ENCODE measurements at regions not wholly inside any gene's neighbourhood (a gene's known extent, or its start where the extent isn't known, plus 50 kb on each side); places are given as distances from the start of the nearest gene placed in this dataset.

DNA sequence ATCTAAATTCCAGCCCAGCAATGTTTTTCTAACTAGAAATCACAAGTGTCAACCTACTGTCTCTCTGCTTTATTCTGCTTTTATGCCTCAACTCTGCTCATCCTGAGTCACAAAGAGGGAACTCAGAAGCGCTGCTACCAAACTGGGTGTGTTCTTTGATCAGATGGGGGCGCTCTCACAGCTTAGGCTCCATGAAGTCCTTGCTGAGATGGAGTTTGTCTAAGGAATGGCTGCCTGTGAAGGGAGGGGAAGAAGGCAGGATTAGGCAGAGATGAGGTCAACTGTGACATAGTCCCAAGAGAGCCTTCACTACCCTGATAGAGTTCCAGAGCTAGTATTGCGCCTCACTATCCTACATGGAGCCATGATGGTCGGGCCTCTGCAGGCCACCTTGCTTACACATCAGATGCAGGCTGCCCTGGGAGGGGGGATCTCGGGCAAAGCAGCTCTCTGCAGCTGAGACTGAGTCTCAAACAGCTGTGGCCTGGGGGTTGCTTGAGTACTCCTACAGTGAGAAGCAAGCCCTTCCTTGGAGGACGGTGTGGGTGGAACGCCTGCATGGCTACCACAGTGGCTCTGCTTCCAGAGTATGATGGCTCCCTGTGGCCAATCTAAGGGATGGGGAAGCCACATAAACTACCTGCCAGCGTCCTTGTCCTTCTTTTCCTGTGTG lies 219.9 kb downstream of the CCNG2 start:
- TF ChIP-seq, protein P1, sequence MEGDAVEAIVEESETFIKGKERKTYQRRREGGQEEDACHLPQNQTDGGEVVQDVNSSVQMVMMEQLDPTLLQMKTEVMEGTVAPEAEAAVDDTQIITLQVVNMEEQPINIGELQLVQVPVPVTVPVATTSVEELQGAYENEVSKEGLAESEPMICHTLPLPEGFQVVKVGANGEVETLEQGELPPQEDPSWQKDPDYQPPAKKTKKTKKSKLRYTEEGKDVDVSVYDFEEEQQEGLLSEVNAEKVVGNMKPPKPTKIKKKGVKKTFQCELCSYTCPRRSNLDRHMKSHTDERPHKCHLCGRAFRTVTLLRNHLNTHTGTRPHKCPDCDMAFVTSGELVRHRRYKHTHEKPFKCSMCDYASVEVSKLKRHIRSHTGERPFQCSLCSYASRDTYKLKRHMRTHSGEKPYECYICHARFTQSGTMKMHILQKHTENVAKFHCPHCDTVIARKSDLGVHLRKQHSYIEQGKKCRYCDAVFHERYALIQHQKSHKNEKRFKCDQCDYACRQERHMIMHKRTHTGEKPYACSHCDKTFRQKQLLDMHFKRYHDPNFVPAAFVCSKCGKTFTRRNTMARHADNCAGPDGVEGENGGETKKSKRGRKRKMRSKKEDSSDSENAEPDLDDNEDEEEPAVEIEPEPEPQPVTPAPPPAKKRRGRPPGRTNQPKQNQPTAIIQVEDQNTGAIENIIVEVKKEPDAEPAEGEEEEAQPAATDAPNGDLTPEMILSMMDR (IDR thresholded peaks at IDR 0.05), result no peak
- TF ChIP-seq POLR2AphosphoS5 (IDR thresholded peaks at IDR 0.05; ENCODE audit: insufficient read depth in 1 of 2, low read depth in 1 of 2), result no peak
- TF ChIP-seq POLR2A (IDR thresholded peaks at IDR 0.05), result no peak
- intact Hi-C loops (cut with DNase I), result no loop called here
- no peaks in the 10 kb centered on the region for H3K9me3 ChIP-seq
- no peaks in the 10 kb centered on the region for H3K4me1 ChIP-seq
- no peak for DNase-seq (ENCODE audit: extremely low spot score in 2 of 2)
- no peak overlapping the region for H3K4me3 ChIP-seq
- H3K27ac ChIP-seq, result no peak overlapping the region
- no peaks in the 10 kb centered on the region for H3K27me3 ChIP-seq
- H3K36me3 ChIP-seq, result no peaks in the 10 kb centered on the region

DNA sequence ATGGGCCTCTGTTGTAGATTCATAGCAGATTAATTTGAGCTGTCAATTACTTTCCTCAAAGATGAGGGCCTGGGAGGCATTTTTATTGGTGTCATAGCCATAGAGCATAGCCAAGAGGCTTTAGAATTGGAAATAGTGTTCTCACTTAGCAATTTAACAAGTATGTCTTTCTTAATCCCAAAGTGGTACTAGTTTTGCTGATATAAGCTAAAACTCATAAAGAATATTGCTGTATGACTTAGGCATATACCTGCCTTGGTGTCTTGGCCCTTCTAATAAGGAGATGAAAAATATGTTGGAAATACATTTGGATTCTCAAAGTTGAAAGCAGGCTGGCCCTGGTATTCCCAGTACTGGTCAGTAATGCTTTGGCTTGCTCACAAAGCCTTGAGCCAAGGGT lies 221.5 kb upstream of the CXCL13 start:
- no peaks in the 10 kb centered on the region for H3K27me3 ChIP-seq
- H3K27ac ChIP-seq, result no peak overlapping the region
- H3K4me1 ChIP-seq, result no peaks in the 10 kb centered on the region
- no peak overlapping the region for H3K4me3 ChIP-seq
- TF ChIP-seq, protein P1 (IDR thresholded peaks at IDR 0.05), result no peak
- TF ChIP-seq POLR2A (IDR thresholded peaks at IDR 0.05), result no peak
- TF ChIP-seq POLR2AphosphoS5 (IDR thresholded peaks at IDR 0.05; ENCODE audit: insufficient read depth in 1 of 2, low read depth in 1 of 2), result no peak
- no peak for DNase-seq (ENCODE audit: extremely low spot score in 2 of 2)
- no peaks in the 10 kb centered on the region for H3K9me3 ChIP-seq
- intact Hi-C loops (cut with DNase I), result no loop called here
- no peaks in the 10 kb centered on the region for H3K36me3 ChIP-seq

DNA sequence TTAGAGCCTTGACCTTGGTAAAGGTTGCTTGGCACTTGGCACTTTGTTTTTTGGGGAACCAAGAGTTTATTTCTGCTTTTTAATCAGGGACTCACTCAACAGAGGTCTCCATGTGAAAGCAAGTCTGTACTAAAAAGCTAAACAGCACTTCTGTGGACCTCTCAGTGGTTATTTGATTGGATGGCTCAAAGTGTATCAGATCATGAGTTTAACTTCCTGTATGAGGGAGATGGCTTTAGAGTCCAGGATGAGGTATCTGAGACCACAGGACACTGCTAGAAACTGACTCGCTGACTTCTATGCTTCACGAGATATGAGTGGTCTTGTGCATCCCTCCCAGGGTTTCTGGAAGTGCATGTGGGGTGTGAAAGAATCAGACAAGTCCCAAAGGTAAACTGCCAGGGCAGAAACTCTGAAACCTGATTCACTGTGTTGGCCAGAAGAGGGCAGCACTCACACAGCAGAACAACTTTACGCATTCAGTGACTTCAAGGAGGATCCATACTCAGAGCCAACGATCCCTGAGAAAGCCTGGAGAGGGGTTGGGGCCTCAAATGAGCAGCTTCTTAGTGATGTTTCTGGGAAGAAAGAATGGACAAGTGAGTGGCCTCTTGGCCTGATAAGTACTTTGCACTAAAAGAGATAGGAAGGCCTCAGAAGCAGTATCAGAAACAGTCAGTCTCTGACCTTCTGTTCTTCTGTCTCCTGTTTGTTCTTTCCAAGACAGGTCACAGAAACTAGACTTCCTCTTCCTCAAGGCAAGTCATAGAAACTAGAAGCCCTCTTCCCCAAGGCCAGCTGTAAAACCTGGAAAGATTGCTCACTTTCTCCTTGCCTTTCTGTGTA lies 220.3 kb upstream of the CXCL13 start:
- no peak overlapping the region for H3K4me3 ChIP-seq
- no peaks in the 10 kb centered on the region for H3K4me1 ChIP-seq
- no peaks in the 10 kb centered on the region for H3K36me3 ChIP-seq
- H3K27me3 ChIP-seq, result no peaks in the 10 kb centered on the region
- no peaks in the 10 kb centered on the region for H3K9me3 ChIP-seq
- intact Hi-C loops (cut with DNase I), result no loop called here
- H3K27ac ChIP-seq, result no peak overlapping the region
- TF ChIP-seq POLR2AphosphoS5 (IDR thresholded peaks at IDR 0.05; ENCODE audit: insufficient read depth in 1 of 2, low read depth in 1 of 2) (no peak), POLR2A (IDR thresholded peaks at IDR 0.05) (no peak)
- TF ChIP-seq, protein P1 (IDR thresholded peaks at IDR 0.05), result peak; percentile 62 to 86 (median 76)
- DNase-seq (ENCODE audit: extremely low spot score in 2 of 2), result no peak

DNA sequence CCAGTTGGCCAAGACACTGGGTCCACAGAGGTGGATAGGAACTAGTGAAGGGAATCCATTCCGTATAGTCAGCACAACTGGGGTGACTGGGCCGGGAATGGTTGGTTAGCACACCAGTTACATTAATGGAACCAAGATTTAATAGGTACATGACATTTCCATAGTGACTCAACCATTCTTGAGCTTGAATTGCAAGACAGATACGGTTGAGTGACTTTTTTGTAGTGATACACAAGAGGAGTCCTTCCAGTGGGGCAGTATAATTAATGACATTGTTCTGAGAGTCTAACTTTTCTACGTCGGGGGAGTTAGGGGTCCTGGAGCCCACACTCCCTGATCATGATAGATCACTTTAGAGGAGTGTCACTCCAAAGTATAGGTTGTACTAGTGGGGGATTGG lies 211.6 kb upstream of the CXCL13 start:
- DNase-seq (ENCODE audit: extremely low spot score in 2 of 2), result no peak
- H3K36me3 ChIP-seq, result no peaks in the 10 kb centered on the region
- H3K4me1 ChIP-seq, result no peaks in the 10 kb centered on the region
- TF ChIP-seq POLR2A (IDR thresholded peaks at IDR 0.05) (no peak), POLR2AphosphoS5 (IDR thresholded peaks at IDR 0.05; ENCODE audit: insufficient read depth in 1 of 2, low read depth in 1 of 2) (no peak)
- TF ChIP-seq, protein P1 (IDR thresholded peaks at IDR 0.05), result no peak
- no peak overlapping the region for H3K4me3 ChIP-seq
- H3K9me3 ChIP-seq, result no peaks in the 10 kb centered on the region
- H3K27ac ChIP-seq, result no peak overlapping the region
- no peaks in the 10 kb centered on the region for H3K27me3 ChIP-seq
- intact Hi-C loops (cut with DNase I), result no loop called here

DNA sequence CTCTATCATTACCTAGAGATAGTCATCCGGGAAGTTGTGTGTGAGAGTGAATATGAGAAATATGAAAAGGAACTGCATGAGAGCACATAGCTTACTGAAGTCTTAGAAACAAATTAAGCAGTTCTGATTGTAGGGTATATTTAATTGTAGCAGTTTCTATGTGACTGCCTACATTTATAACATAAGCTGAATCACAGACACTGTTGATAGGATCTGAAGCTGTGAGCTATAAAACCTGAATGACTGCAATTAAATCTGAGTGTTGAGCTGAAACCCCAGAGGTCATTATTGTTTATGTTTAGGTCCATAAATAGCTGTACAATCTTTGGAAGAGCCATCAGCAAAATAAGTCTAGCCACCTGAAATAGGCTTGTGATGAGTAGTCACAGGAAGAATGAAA lies 210.1 kb upstream of the CXCL13 start:
- Histone ChIP-seq H3K36me3 (no peaks in the 10 kb centered on the region), H3K27ac (no peak overlapping the region), H3K9me3 (no peaks in the 10 kb centered on the region), H3K4me3 (no peak overlapping the region), H3K4me1 (no peaks in the 10 kb centered on the region), H3K27me3 (no peaks in the 10 kb centered on the region)
- DNase-seq (ENCODE audit: extremely low spot score in 2 of 2), result no peak
- intact Hi-C loops (cut with DNase I), result loop anchor here (5.0 kb wide), 1 partner anchor 207 kb away; no protein-coding TSS in a partner anchor
- no peak for TF ChIP-seq POLR2A (IDR thresholded peaks at IDR 0.05)
- no peak for TF ChIP-seq POLR2AphosphoS5 (IDR thresholded peaks at IDR 0.05; ENCODE audit: insufficient read depth in 1 of 2, low read depth in 1 of 2)
- TF ChIP-seq, protein P1 (IDR thresholded peaks at IDR 0.05), result no peak

Data from vagina (tissue), 2 donors.